HG03139 (cell line): ENCODE measurements at regions not wholly inside any gene's neighbourhood (a gene's known extent, or its start where the extent isn't known, plus 50 kb on each side); places are given as distances from the start of the nearest gene placed in this dataset.

Experiments used
- ATAC-seq: cut with Tn5 transposase; IDR thresholded peaks from one replicate; pipeline ENCODE4 v1.9.1; 2021; ENCODE audit not compliant: unreplicated experiment

- ATAC-seq, result no peak
These were observed 474.4 kb downstream of the TLE1 start for GRCh38 chr9:81214975-81215374.

- no peak for ATAC-seq
These were observed 475.9 kb downstream of the TLE1 start for GRCh38 chr9:81213456-81213855.

GRCh38 chr9:81211741-81212140 is 477.6 kb downstream of the TLE1 start:
- ATAC-seq, result no peak

- ATAC-seq, result no peak
These were observed 481.7 kb downstream of the TLE1 start for GRCh38 chr9:81207651-81208050.

GRCh38 chr9:81202292-81202691 is 487.1 kb downstream of the TLE1 start:
- ATAC-seq, result no peak

- ATAC-seq, result no peak
These were observed 494.1 kb downstream of the TLE1 start for GRCh38 chr9:81195206-81195605.

- no peak for ATAC-seq
These were observed 495.7 kb downstream of the TLE1 start for GRCh38 chr9:81193362-81194339.

- no peak for ATAC-seq
These were observed 498.1 kb downstream of the TLE1 start for GRCh38 chr9:81191222-81191621.

- ATAC-seq, result no peak
These were observed 498.7 kb downstream of the TLE1 start for GRCh38 chr9:81190659-81191058.

- ATAC-seq, result no peak
These were observed 505.6 kb downstream of the TLE1 start for GRCh38 chr9:81183761-81184160.

- ATAC-seq, result no peak
These were observed 506.9 kb downstream of the TLE1 start for GRCh38 chr9:81182431-81182830.

- no peak for ATAC-seq
These were observed 515.3 kb downstream of the TLE1 start for GRCh38 chr9:81174023-81174422.

GRCh38 chr9:81171689-81172088 is 517.7 kb downstream of the TLE1 start:
- no peak for ATAC-seq

GRCh38 chr9:81162361-81162760 is 527.0 kb downstream of the TLE1 start:
- ATAC-seq, result no peak

GRCh38 chr9:81156381-81156780 is 533.0 kb downstream of the TLE1 start:
- no peak for ATAC-seq

- ATAC-seq, result no peak
These were observed 539.2 kb downstream of the TLE1 start for GRCh38 chr9:81150016-81150625.

- no peak for ATAC-seq
These were observed 542.5 kb downstream of the TLE1 start for GRCh38 chr9:81146684-81147337.

- no peak for ATAC-seq
These were observed 543.1 kb downstream of the TLE1 start for GRCh38 chr9:81146241-81146640.

GRCh38 chr9:81145331-81145963 is 543.9 kb downstream of the TLE1 start:
- no peak for ATAC-seq

- no peak for ATAC-seq
These were observed 547.4 kb downstream of the TLE1 start for GRCh38 chr9:81141961-81142360.

- no peak for ATAC-seq
These were observed 551.3 kb downstream of the TLE1 start for GRCh38 chr9:81137976-81138568.
